ENCODE measurements at regions not wholly inside any gene's neighbourhood (a gene's known extent, or its start where the extent isn't known, plus 50 kb on each side); places are given as distances from the start of the nearest gene placed in this dataset.

GRCh38 chr14:41171045-41171444 lies 435.6 kb upstream of the LRFN5 start:
- H3K36me3 Mint-ChIP-seq = no peaks in the 10 kb centered on the region
- H3K27me3 Mint-ChIP-seq = no peaks in the 10 kb centered on the region
- H3K9me3 Mint-ChIP-seq = peaks cover 0 to 5% of the 10 kb centered on the region in 2 donors
- H3K27ac Mint-ChIP-seq = no peak overlapping the region
- H3K4me3 Mint-ChIP-seq = no peak overlapping the region
- ATAC-seq (replicated peaks) (no peak), DNase-seq (no peak)
- H3K4me1 Mint-ChIP-seq = peaks cover 0 to 3% of the 10 kb centered on the region in 2 donors

DNA sequence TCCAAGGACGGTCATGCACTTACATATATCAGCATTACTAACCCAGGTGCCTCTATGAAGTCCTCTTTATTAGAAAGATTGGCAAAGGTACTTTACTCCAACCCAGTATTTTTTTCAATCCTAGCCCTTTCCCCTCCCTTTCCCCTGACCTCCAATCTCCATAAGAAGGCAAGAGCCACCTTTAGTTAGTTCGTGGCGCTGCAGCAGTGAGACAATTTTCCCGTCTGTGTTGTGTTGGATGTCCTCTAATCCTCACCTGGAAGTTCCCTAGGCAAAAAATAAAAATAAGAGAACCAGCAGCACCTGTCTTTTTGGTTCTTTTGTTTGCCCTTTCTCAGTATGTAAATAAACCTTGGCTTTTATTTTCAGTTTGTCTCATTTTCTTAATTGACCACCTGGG lies 439.6 kb upstream of the LRFN5 start:
- Mint-ChIP-seq H3K9me3 (peaks cover 0 to 2% of the 10 kb centered on the region in 2 donors), H3K4me3 (no peak overlapping the region), H3K27me3 (no peaks in the 10 kb centered on the region), H3K4me1 (peaks cover 0 to 3% of the 10 kb centered on the region in 2 donors), H3K27ac (no peak overlapping the region), H3K36me3 (no peaks in the 10 kb centered on the region)
- no peak for DNase-seq
- no peak for ATAC-seq (replicated peaks)

- Mint-ChIP-seq H3K36me3 (no peaks in the 10 kb centered on the region), H3K9me3 (peaks cover 0 to 2% of the 10 kb centered on the region in 2 donors), H3K27me3 (no peaks in the 10 kb centered on the region), H3K4me3 (no peak overlapping the region), H3K4me1 (no peaks in the 10 kb centered on the region), H3K27ac (no peak overlapping the region)
- DNase-seq = no peak
- no peak for ATAC-seq (replicated peaks)
Measured at GRCh38 chr14:41154143-41154807, 452.4 kb upstream of the LRFN5 start.

- no peak for ATAC-seq (replicated peaks)
- no peak overlapping the region for H3K27ac Mint-ChIP-seq
- H3K4me3 Mint-ChIP-seq = no peak overlapping the region
- no peaks in the 10 kb centered on the region for H3K4me1 Mint-ChIP-seq
- no peak for DNase-seq
- H3K36me3 Mint-ChIP-seq = no peaks in the 10 kb centered on the region
- H3K27me3 Mint-ChIP-seq = no peaks in the 10 kb centered on the region
- H3K9me3 Mint-ChIP-seq = no peaks in the 10 kb centered on the region
Measured at GRCh38 chr14:41146391-41146790, 460.3 kb upstream of the LRFN5 start.

DNA sequence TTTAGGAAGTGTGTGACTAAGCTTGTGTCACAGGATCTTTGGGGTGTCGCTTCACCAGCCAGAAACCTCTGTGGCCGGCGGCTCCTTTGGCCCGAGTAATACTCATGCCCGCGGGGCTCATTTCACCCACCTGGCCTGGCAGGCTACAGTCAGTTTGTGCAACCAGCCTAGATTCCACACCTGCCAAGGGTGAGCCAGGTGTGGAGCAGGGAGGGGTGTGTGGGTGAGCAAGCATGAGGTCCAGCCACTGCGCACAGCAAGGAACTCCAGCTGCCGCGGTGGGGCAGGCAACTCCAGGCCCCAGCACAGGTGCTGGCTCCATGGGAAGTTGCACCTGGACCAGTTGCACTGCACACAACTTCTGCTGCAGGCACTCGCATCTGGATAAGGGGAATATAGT lies 462.3 kb upstream of the LRFN5 start:
- Mint-ChIP-seq H3K27ac (no peak overlapping the region), H3K4me3 (no peak overlapping the region), H3K9me3 (no peaks in the 10 kb centered on the region), H3K36me3 (no peaks in the 10 kb centered on the region), H3K27me3 (no peaks in the 10 kb centered on the region), H3K4me1 (no peaks in the 10 kb centered on the region)
- ATAC-seq (replicated peaks) = no peak
- no peak for DNase-seq

DNA sequence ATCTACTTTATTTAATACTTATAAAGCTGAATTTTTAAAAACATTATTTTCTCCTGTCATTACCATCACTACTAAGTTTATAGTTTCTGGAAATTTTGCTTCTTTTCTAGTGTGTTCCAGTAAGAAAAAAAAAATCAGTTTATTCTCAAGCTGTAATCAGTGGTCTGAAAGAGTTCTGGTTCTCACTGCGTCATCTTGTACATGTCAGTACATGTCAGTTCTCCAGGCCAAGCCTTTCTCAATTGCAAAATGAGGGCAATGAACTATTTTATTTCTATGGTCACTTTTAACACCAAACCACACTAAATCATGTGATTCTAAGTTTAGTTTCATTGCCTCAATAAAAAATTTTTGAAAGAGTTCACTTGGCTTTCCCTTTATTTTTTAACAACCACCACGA lies 468.9 kb upstream of the LRFN5 start:
- no peak overlapping the region for H3K4me3 Mint-ChIP-seq
- H3K27ac Mint-ChIP-seq = no peak overlapping the region

GRCh38 chr14:41130274-41130673 lies 476.4 kb upstream of the LRFN5 start:
- H3K9me3 Mint-ChIP-seq = peaks cover 0 to 2% of the 10 kb centered on the region in 2 donors
- H3K4me3 Mint-ChIP-seq = no peak overlapping the region
- no peaks in the 10 kb centered on the region for H3K4me1 Mint-ChIP-seq
- no peak for DNase-seq
- no peaks in the 10 kb centered on the region for H3K27me3 Mint-ChIP-seq
- no peak for ATAC-seq (replicated peaks)
- H3K36me3 Mint-ChIP-seq = no peaks in the 10 kb centered on the region
- no peak overlapping the region for H3K27ac Mint-ChIP-seq

More for the DNA sequence above, 468.9 kb upstream of the LRFN5 start:
- ATAC-seq (replicated peaks) (no peak), DNase-seq (no peak)
- Mint-ChIP-seq H3K9me3 (peaks cover 0 to 2% of the 10 kb centered on the region in 2 donors), H3K27me3 (no peaks in the 10 kb centered on the region), H3K36me3 (no peaks in the 10 kb centered on the region), H3K4me1 (no peaks in the 10 kb centered on the region)

GRCh38 chr14:41120402-41120801 lies 486.3 kb upstream of the LRFN5 start:
- Mint-ChIP-seq H3K27ac (no peak overlapping the region), H3K36me3 (no peaks in the 10 kb centered on the region), H3K4me3 (no peak overlapping the region), H3K4me1 (no peaks in the 10 kb centered on the region), H3K27me3 (no peaks in the 10 kb centered on the region), H3K9me3 (no peaks in the 10 kb centered on the region)
- ATAC-seq (replicated peaks) = no peak
- no peak for DNase-seq

DNA sequence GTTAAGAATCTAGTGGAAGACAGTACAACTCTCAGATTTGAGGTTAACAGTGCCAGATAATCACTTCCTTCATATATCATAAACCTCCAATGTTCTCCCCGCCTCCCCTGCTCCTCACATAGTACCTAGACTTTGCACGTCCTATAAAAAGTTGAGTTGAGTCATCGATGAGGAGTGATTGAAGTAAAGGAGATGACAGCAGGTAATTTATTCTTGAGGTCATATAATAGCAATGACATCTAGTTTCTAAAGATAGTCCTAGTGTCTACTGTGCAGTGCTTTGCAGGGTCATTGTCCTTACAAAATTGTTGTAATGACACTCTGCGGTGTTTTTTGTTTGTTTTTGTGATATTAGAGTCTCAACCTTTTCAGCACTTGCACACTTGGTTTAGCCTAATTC lies 510.5 kb upstream of the LRFN5 start:
- no peaks in the 10 kb centered on the region for H3K4me1 Mint-ChIP-seq

GRCh38 chr14:41087056-41087455 lies 519.6 kb upstream of the LRFN5 start:
- no peak for DNase-seq
- Mint-ChIP-seq H3K4me1 (no peaks in the 10 kb centered on the region), H3K36me3 (no peaks in the 10 kb centered on the region), H3K27me3 (no peaks in the 10 kb centered on the region), H3K4me3 (no peak overlapping the region), H3K27ac (no peak overlapping the region), H3K9me3 (peaks cover 10 to 13% of the 10 kb centered on the region in 2 donors)
- no peak for ATAC-seq (replicated peaks)

More for the DNA sequence above, 510.5 kb upstream of the LRFN5 start:
- Mint-ChIP-seq H3K4me3 (no peak overlapping the region), H3K27ac (no peak overlapping the region), H3K9me3 (peaks cover 6 to 8% of the 10 kb centered on the region in 2 donors), H3K36me3 (no peaks in the 10 kb centered on the region), H3K27me3 (no peaks in the 10 kb centered on the region)
- DNase-seq = no peak
- ATAC-seq (replicated peaks) = no peak

GRCh38 chr14:41073544-41073943 lies 533.1 kb upstream of the LRFN5 start:
- no peak for ATAC-seq (replicated peaks)
- no peaks in the 10 kb centered on the region for H3K9me3 Mint-ChIP-seq
- DNase-seq = no peak

DNA sequence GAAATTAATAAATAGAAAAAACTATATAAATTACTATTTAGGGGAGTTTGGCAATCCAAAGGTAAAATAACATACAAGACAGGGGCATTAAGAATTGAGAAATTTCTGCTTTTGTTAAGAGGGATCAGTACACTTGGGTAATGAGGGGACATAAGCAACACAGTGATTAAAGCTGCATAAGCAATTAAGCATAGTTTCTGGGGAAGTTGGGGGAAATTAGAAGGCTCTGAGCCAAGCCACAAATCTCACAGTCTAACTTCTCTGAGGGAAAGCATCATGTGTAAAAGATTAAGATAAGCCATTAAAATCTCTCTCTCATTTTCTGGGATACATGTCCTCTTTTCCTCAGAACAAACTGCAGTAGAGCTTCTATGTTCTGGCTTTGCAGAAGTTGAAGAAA lies 533.9 kb upstream of the LRFN5 start:
- H3K4me3 Mint-ChIP-seq = no peak overlapping the region
- ATAC-seq (replicated peaks) (no peak), DNase-seq (no peak)
- no peaks in the 10 kb centered on the region for H3K9me3 Mint-ChIP-seq
- H3K4me1 Mint-ChIP-seq = no peaks in the 10 kb centered on the region
- H3K36me3 Mint-ChIP-seq = no peaks in the 10 kb centered on the region
- H3K27ac Mint-ChIP-seq = no peak overlapping the region
- H3K27me3 Mint-ChIP-seq = no peaks in the 10 kb centered on the region

More at GRCh38 chr14:41073544-41073943, 533.1 kb upstream of the LRFN5 start:
- Mint-ChIP-seq H3K27me3 (no peaks in the 10 kb centered on the region), H3K4me3 (no peak overlapping the region), H3K4me1 (no peaks in the 10 kb centered on the region), H3K36me3 (no peaks in the 10 kb centered on the region), H3K27ac (no peak overlapping the region)

DNA sequence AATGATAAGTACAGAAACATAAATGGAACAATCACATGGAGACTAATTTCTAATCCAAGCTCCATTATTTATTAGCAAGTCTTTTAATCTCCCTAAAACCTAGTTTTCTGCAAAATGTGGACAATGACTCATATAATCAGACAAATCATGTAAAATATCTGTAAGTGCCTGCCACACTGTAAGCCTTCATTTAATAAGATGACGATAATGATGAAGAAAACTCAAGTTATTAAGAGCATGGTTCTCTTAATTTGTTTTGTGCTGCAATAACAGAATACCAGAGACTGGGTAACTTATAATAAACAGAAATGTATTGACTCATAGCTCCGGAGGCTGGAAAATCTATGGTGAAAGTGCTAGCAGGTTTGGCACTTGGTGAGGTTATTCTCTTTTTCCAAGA lies 535.3 kb upstream of the LRFN5 start:
- H3K27me3 Mint-ChIP-seq = no peaks in the 10 kb centered on the region
- no peaks in the 10 kb centered on the region for H3K4me1 Mint-ChIP-seq
- H3K36me3 Mint-ChIP-seq = no peaks in the 10 kb centered on the region
- H3K4me3 Mint-ChIP-seq = no peak overlapping the region
- no peaks in the 10 kb centered on the region for H3K9me3 Mint-ChIP-seq
- ATAC-seq (replicated peaks) = no peak
- no peak overlapping the region for H3K27ac Mint-ChIP-seq
- DNase-seq = no peak

DNA sequence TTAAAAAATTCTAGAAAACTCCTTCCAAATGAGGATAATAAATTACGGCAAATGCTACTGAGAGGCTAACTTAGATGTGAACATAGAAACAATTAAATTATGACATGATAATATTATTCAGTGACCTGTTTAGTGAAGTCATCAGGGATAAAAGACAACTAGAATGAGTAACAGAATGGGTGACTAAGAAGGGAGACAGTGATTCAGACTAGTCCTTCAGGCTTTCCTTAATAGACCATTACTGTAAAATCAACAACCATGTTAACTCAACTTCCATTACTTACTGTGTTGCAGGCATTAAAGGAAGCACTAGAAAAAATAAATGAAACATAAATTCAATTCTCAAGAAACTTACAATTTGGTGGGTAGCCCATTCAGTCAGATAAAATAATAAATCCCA lies 543.9 kb upstream of the LRFN5 start:
- H3K27me3 Mint-ChIP-seq = no peaks in the 10 kb centered on the region
- no peaks in the 10 kb centered on the region for H3K36me3 Mint-ChIP-seq
- DNase-seq = no peak
- no peak overlapping the region for H3K4me3 Mint-ChIP-seq
- peaks cover 0 to 4% of the 10 kb centered on the region in 2 donors for H3K9me3 Mint-ChIP-seq
- no peak overlapping the region for H3K27ac Mint-ChIP-seq
- ATAC-seq (replicated peaks) = no peak
- no peaks in the 10 kb centered on the region for H3K4me1 Mint-ChIP-seq

- ATAC-seq (replicated peaks) = no peak
- Mint-ChIP-seq H3K27me3 (no peaks in the 10 kb centered on the region), H3K4me3 (no peak overlapping the region), H3K36me3 (no peaks in the 10 kb centered on the region), H3K9me3 (no peaks in the 10 kb centered on the region), H3K27ac (no peak overlapping the region), H3K4me1 (no peaks in the 10 kb centered on the region)
- DNase-seq = no peak
Measured at GRCh38 chr14:41055589-41055988, 551.1 kb upstream of the LRFN5 start.

DNA sequence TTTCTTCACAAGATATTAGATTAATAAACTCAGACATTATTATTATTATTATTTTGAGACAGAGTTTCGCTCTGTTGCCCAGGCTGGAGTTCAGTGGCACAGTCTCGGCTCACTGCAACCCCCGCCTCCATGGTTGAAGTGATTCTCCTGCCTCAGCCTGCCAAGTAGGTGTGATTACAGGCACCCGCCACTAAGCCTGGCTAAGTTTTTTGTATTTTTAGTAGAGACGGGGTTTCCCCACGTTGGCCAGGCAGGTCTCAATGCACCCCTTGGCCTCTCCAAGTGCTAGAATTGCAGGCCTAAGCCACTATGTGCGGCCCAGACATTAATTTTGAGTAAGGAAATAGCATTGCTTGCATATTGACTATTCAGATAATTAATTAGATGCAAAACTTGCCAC lies 554.9 kb upstream of the LRFN5 start:
- no peaks in the 10 kb centered on the region for H3K36me3 Mint-ChIP-seq
- no peak for ATAC-seq (replicated peaks)
- no peak overlapping the region for H3K4me3 Mint-ChIP-seq
- H3K9me3 Mint-ChIP-seq = no peaks in the 10 kb centered on the region
- DNase-seq = no peak
- no peaks in the 10 kb centered on the region for H3K27me3 Mint-ChIP-seq
- no peaks in the 10 kb centered on the region for H3K4me1 Mint-ChIP-seq
- H3K27ac Mint-ChIP-seq = no peak overlapping the region
